Uterus (tissue), 2 donors: ENCODE measurements at regions not wholly inside any gene's neighbourhood (a gene's known extent, or its start where the extent isn't known, plus 50 kb on each side); places are given as distances from the start of the nearest gene placed in this dataset.

ENCODE experiments used
- CTCF ChIP-seq, 4 experiments: fragments of 200-600 bp in 2 of 4; fragments of 450-650 bp in 2 of 4; sonication (generic) in 2 of 4; IDR thresholded peaks; one replicate each; pipeline ENCODE4 v1.5.1; 2016 to 2019; ENCODE audit warnings: antibody characterized with exemption in 4 of 4, mild to moderate bottlenecking in 2 of 4, moderate library complexity in 1 of 4
- POLR2A ChIP-seq, 2 donors: fragments of 450-650 bp; IDR thresholded peaks; one replicate each; pipeline ENCODE4 v1.6.1; 2016; ENCODE audit warnings: antibody characterized with exemption in 2 of 2, mild to moderate bottlenecking in 1 of 2, moderate library complexity in 1 of 2

GRCh38 chr5:52041842-52042241, 658.6 kb downstream of the ISL1 start:
- TF ChIP-seq POLR2A (IDR thresholded peaks at IDR 0.05) (no peak), CTCF (IDR thresholded peaks at IDR 0.05) (no peak)
